SK-N-SH (cell line): ENCODE measurements at regions not wholly inside any gene's neighbourhood (a gene's known extent, or its start where the extent isn't known, plus 50 kb on each side); places are given as distances from the start of the nearest gene placed in this dataset.

Experiments
- CTCF ChIA-PET: fragments of 300-600, 350-600 bp; formaldehyde crosslinking; extraction: SDS; loops from one replicate; lab custom pipeline; 2021; lab: Yijun Ruan, JAX
- POLR2A ChIA-PET: fragments of 350-600 bp; sonication (Branson Sonifier 250); formaldehyde crosslinking; extraction: SDS; loops from one replicate; lab custom pipeline; 2020; ENCODE audit warnings: antibody characterized with exemption, inconsistent platforms; lab: Yijun Ruan, JAX
- DNase-seq: peaks from one replicate; pipeline ENCODE4 v3.0.0; 2012
- H2AFZ ChIP-seq: fragments of 200-600 bp; sonication (generic); 2 replicates; pipeline ENCODE4 v1.8.1; 2016; ENCODE audit warnings: antibody characterized with exemption, mild to moderate bottlenecking, low read depth
- H3F3A ChIP-seq: fragments of 200-600 bp; sonication (generic); replicated peaks from 2 replicates; pipeline ENCODE3; 2016; ENCODE audit warnings: antibody characterized with exemption, mild to moderate bottlenecking; ENCODE audit not compliant: insufficient read depth
- H3K27ac ChIP-seq, 2 experiments: fragments of 200-500 bp in 1 of 2; fragments of 200-600 bp in 1 of 2; sonication (Bioruptor generic) in 1 of 2; sonication (generic), shearing (Covaris generic) in 1 of 2; 2 replicates each; pipeline versions ENCODE4 v1.5.1 to v1.6.1; 2014 to 2016; ENCODE audit warnings: low read depth in 2 of 2, inconsistent platforms in 1 of 2, low read length in 1 of 2, mild to moderate bottlenecking in 1 of 2, mixed read lengths in 1 of 2
- H3K27me3 ChIP-seq: fragments of 200-600 bp; sonication (generic), shearing (Covaris generic); 2 replicates; pipeline ENCODE4 v1.6.1; 2016; ENCODE audit warnings: mixed run types; ENCODE audit not compliant: insufficient read depth
- H3K36me3 ChIP-seq, 2 experiments: fragments of 200-500 bp in 1 of 2; fragments of 200-600 bp in 1 of 2; sonication (Bioruptor generic) in 1 of 2; sonication (generic) in 1 of 2; replicated peaks in 1 of 2; 2 replicates each; pipeline versions ENCODE3 to v1.5.1; 2014 to 2016; ENCODE audit warnings: low read length in 1 of 2, mild to moderate bottlenecking in 1 of 2; ENCODE audit not compliant: insufficient read depth in 2 of 2, control insufficient read depth in 1 of 2
- H3K4me1 ChIP-seq, 2 experiments: fragments of 200-500 bp in 1 of 2; fragments of 200-600 bp in 1 of 2; sonication (Bioruptor generic) in 1 of 2; sonication (generic), shearing (Covaris generic) in 1 of 2; 2 replicates each; pipeline versions ENCODE4 v1.5.1 to v1.6.1; 2014 to 2016; ENCODE audit warnings: low read depth in 1 of 2, low read length in 1 of 2, mixed run types in 1 of 2; ENCODE audit not compliant: insufficient read depth in 2 of 2, control insufficient read depth in 1 of 2
- H3K4me2 ChIP-seq: fragments of 200-600 bp; sonication (generic), shearing (Covaris generic); 2 replicates; pipeline ENCODE4 v1.6.1; 2017; ENCODE audit warnings: mixed run types
- H3K4me3 ChIP-seq, 2 experiments: fragments of 200-500 bp in 1 of 2; fragments of 200-600 bp in 1 of 2; sonication (Bioruptor generic) in 1 of 2; sonication (generic), shearing (Covaris generic) in 1 of 2; 2 replicates each; pipeline versions ENCODE4 v1.5.1 to v1.8.1; 2014 to 2016; ENCODE audit warnings: low read depth in 2 of 2, inconsistent platforms in 1 of 2, low read length in 1 of 2, mild to moderate bottlenecking in 1 of 2, mixed read lengths in 1 of 2, moderate library complexity in 1 of 2
- H3K79me2 ChIP-seq: fragments of 200-600 bp; sonication (generic); 2 replicates; pipeline ENCODE4 v1.8.1; 2017; ENCODE audit warnings: mild to moderate bottlenecking; ENCODE audit not compliant: insufficient read depth
- H3K9ac ChIP-seq: fragments of 200-600 bp; sonication (generic); 2 replicates; pipeline ENCODE4 v1.6.1; 2017; ENCODE audit warnings: mixed run types
- H3K9me2 ChIP-seq: fragments of 200-600 bp; sonication (generic); 2 replicates; pipeline ENCODE4 v1.6.1; 2017; ENCODE audit warnings: mixed run types
- H3K9me3 ChIP-seq: fragments of 200-600 bp; sonication (generic); 2 replicates; pipeline ENCODE4 v1.6.1; 2017; ENCODE audit warnings: mixed run types, mild to moderate bottlenecking, moderate library complexity
- H4K20me1 ChIP-seq: fragments of 200-600 bp; sonication (generic); 2 replicates; pipeline ENCODE4 v1.6.1; 2017; ENCODE audit warnings: mild to moderate bottlenecking, mixed run types; ENCODE audit not compliant: insufficient read depth
- CHD2 ChIP-seq: fragments of 150-350 bp; IDR thresholded peaks from 2 replicates; pipeline ENCODE4 v1.6.1; 2018; ENCODE audit warnings: low read length; ENCODE audit not compliant: partially characterized antibody
- EP300 ChIP-seq, 2 experiments: IDR thresholded peaks; 2 replicates each; pipeline versions ENCODE4 v1.4.0 to v1.6.1; 2012; ENCODE audit warnings: borderline replicate concordance in 1 of 2, low read depth in 1 of 2, low read length in 1 of 2
- FOXJ3 ChIP-seq: sonication (generic); formaldehyde crosslinking; IDR thresholded peaks from 2 replicates; pipeline ENCODE4 v1.5.1; 2020; ENCODE audit warnings: mild to moderate bottlenecking, missing genetic modification reagents
- GABPA ChIP-seq: IDR thresholded peaks from 2 replicates; pipeline ENCODE4 v1.4.0; 2012; ENCODE audit warnings: low read depth, mild to moderate bottlenecking
- MEF2A ChIP-seq: IDR thresholded peaks from 2 replicates; pipeline ENCODE4 v1.4.0; 2012; ENCODE audit warnings: low read depth, borderline replicate concordance
- NFIC ChIP-seq: IDR thresholded peaks from 2 replicates; pipeline ENCODE4 v1.4.0; 2012; ENCODE audit warnings: borderline replicate concordance
- NRF1 ChIP-seq: IDR thresholded peaks from 2 replicates; pipeline ENCODE4 v1.6.1; 2012; ENCODE audit warnings: low read depth, mild to moderate bottlenecking, low read length
- POLR2AphosphoS5 ChIP-seq: IDR thresholded peaks from 2 replicates; pipeline ENCODE4 v1.6.1; 2012; ENCODE audit warnings: low read depth, low read length
- RAD21 ChIP-seq: IDR thresholded peaks from 2 replicates; pipeline ENCODE4 v1.6.1; 2012; ENCODE audit warnings: mild to moderate bottlenecking, low read length
- RCOR1 ChIP-seq: fragments of 150-350 bp; IDR thresholded peaks from 2 replicates; pipeline ENCODE4 v1.6.1; 2017; ENCODE audit warnings: antibody characterized with exemption, low read length
- RFX5 ChIP-seq: IDR thresholded peaks from 2 replicates; pipeline ENCODE4 v1.6.1; 2012; ENCODE audit warnings: mild to moderate bottlenecking, improper control_type of control experiment, low read length
- SMC3 ChIP-seq: IDR thresholded peaks from 2 replicates; pipeline ENCODE4 v1.6.1; 2012; ENCODE audit warnings: low read depth, low read length, improper control_type of control experiment
- TCF12 ChIP-seq: IDR thresholded peaks from 2 replicates; pipeline ENCODE4 v1.4.0; 2012
- TEAD4 ChIP-seq: IDR thresholded peaks from 2 replicates; pipeline ENCODE4 v1.4.0; 2012; ENCODE audit warnings: mild to moderate bottlenecking, borderline replicate concordance; ENCODE audit not compliant: insufficient read depth
- YY1 ChIP-seq: IDR thresholded peaks from 2 replicates; pipeline ENCODE4 v1.4.0; 2012; ENCODE audit warnings: low read depth, mild to moderate bottlenecking
- WGBS: methylation state at CpG from one replicate; pipeline ENCODE4 v1.1.6; 2017; ENCODE audit warnings: low lambda C conversion rate; 5-methylcytosine and 5-hydroxymethylcytosine counted together
- TF ChIP-seq, protein P1 (sequence below): fragments of 150-350 bp; IDR thresholded peaks from 2 replicates; pipeline ENCODE4 v1.6.1; 2017; ENCODE audit warnings: antibody characterized with exemption, low read length, low read depth, borderline replicate concordance
- TF ChIP-seq, protein P2 (sequence below): IDR thresholded peaks from 2 replicates; pipeline ENCODE4 v1.4.0; 2012; ENCODE audit warnings: low read depth
- TF ChIP-seq, protein P3 (sequence below): fragments of 150-350 bp; IDR thresholded peaks from 2 replicates; pipeline ENCODE4 v1.6.1; 2016; ENCODE audit warnings: mild to moderate bottlenecking, low read depth, low read length

DNA sequence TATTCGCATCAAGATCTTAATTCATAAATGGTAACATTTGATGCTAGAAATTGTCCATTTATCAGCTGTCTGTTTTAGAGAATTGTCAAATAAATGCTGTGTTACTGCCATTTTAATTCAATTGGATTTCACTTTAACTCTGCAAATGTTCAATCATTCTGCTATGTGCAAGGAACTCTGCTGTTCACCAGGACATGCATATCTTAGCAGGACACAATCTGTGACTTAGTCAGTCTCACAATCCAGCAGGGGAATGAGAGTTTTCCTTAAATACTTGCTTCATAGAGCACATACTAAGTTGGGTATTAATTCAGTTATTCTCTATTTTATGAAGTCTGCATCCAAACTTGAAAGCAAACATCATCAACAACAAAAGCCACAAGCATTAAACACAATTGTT is 488.7 kb upstream of the MEF2C start:
- Histone ChIP-seq H2AFZ (no peak overlapping the region), H4K20me1 (no peaks in the 10 kb centered on the region)
- WGBS, result 74% methylated on average over 1 of the region's 1 CpG

DNA sequence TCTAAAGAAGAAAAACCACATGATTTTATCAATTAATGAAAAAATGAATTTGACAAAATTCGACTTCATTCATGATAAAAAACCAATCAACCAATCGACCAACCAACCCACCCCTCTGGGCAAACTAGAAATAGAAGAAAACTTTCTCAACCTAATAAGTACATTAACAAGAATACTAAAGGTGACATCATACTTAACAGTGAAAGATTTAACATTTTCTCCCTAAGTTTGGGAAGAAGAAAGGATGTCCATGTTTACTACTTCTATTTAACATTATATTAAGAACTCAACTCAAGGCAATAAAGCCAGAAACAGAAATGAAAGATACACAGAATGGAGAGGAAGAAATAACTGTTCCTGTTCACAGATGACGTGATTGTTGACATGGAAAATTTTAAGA is 476.1 kb upstream of the MEF2C start:
- Histone ChIP-seq H3K79me2 (no peaks in the 10 kb centered on the region), H3K9me2 (no peaks in the 10 kb centered on the region; the same call in 1 of the 2 replicates), H2AFZ (no peak overlapping the region), H3K4me3 (no peak overlapping the region), H3K9ac (no peak overlapping the region), H3K27me3 (no peaks in the 10 kb centered on the region), H3K4me1 (no peaks in the 10 kb centered on the region), H4K20me1 (no peaks in the 10 kb centered on the region), H3K9me3 (no peaks in the 10 kb centered on the region), H3K36me3 (no peaks in the 10 kb centered on the region), H3K4me2 (no peak overlapping the region), H3K27ac (no peak overlapping the region), H3F3A (no peaks in the 10 kb centered on the region)
- WGBS, result 42% methylated on average over 3 of the region's 3 CpGs
- DNase-seq, result no peak
- ChIA-PET POLR2A (no interaction called here), CTCF (no interaction called here)
- TF ChIP-seq TEAD4 (no peak), TCF12 (no peak), GABPA (no peak)

More for the DNA sequence above, 488.7 kb upstream of the MEF2C start:
- POLR2A ChIA-PET, result no interaction called here
- no peaks in the 10 kb centered on the region for H3K9me3 ChIP-seq
- H3K4me2 ChIP-seq, result no peak overlapping the region
- DNase-seq, result no peak
- no peaks in the 10 kb centered on the region for H3K36me3 ChIP-seq
- H3K9ac ChIP-seq, result no peak overlapping the region
- no peak overlapping the region for H3K27ac ChIP-seq
- H3K27me3 ChIP-seq, result no peaks in the 10 kb centered on the region
- H3K4me3 ChIP-seq, result no peak overlapping the region
- no peaks in the 10 kb centered on the region for H3K79me2 ChIP-seq
- no peaks in the 10 kb centered on the region for H3K4me1 ChIP-seq
- TF ChIP-seq YY1, result no peak
- no peak for TF ChIP-seq FOXJ3
- TF ChIP-seq MEF2A, result no peak
- TF ChIP-seq CHD2, result no peak
- TF ChIP-seq, protein P1, sequence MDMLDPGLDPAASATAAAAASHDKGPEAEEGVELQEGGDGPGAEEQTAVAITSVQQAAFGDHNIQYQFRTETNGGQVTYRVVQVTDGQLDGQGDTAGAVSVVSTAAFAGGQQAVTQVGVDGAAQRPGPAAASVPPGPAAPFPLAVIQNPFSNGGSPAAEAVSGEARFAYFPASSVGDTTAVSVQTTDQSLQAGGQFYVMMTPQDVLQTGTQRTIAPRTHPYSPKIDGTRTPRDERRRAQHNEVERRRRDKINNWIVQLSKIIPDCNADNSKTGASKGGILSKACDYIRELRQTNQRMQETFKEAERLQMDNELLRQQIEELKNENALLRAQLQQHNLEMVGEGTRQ, result no peak
- TF ChIP-seq POLR2AphosphoS5, result no peak
- TF ChIP-seq NFIC, result no peak
- no peak for TF ChIP-seq EP300 (IDR thresholded peaks at IDR 0.05; ENCODE audit: borderline replicate concordance in 1 of 2, low read depth in 1 of 2, low read length in 1 of 2)
- TF ChIP-seq, protein P2, sequence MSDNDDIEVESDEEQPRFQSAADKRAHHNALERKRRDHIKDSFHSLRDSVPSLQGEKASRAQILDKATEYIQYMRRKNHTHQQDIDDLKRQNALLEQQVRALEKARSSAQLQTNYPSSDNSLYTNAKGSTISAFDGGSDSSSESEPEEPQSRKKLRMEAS, result no peak
- TF ChIP-seq RFX5, result no peak
- TF ChIP-seq SMC3, result no peak
- TF ChIP-seq, protein P3, sequence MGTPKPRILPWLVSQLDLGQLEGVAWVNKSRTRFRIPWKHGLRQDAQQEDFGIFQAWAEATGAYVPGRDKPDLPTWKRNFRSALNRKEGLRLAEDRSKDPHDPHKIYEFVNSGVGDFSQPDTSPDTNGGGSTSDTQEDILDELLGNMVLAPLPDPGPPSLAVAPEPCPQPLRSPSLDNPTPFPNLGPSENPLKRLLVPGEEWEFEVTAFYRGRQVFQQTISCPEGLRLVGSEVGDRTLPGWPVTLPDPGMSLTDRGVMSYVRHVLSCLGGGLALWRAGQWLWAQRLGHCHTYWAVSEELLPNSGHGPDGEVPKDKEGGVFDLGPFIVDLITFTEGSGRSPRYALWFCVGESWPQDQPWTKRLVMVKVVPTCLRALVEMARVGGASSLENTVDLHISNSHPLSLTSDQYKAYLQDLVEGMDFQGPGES, result no peak
- no peak for TF ChIP-seq NRF1
- no peak for TF ChIP-seq RAD21
- no peak for TF ChIP-seq RCOR1
- no peak for TF ChIP-seq GABPA
- TF ChIP-seq, all 33 proteins: peak for 0
- CTCF ChIA-PET, result interaction anchor here (0.7 kb wide), 1 partner anchor 1129 kb away, joined by 3 read pairs; no protein-coding TSS in a partner anchor
- H3K9me2 ChIP-seq, result no peaks in the 10 kb centered on the region
- H3F3A ChIP-seq, result no peaks in the 10 kb centered on the region
